HG03175 (cell line): ENCODE measurements at regions not wholly inside any gene's neighbourhood (a gene's known extent, or its start where the extent isn't known, plus 50 kb on each side); places are given as distances from the start of the nearest gene placed in this dataset.

Experiments
- ATAC-seq: cut with Tn5 transposase; IDR thresholded peaks from one replicate; pipeline ENCODE4 v1.9.1; 2021; ENCODE audit warnings: mild to moderate bottlenecking, moderate library complexity; ENCODE audit not compliant: unreplicated experiment

GRCh38 chr2:145854039-145854755 lies 1334.3 kb upstream of the ZEB2 start:
- ATAC-seq, result no peak

- no peak for ATAC-seq
These were observed 1331.8 kb upstream of the ZEB2 start for GRCh38 chr2:145851730-145852129.

- no peak for ATAC-seq
These were observed 1329.5 kb upstream of the ZEB2 start for GRCh38 chr2:145849466-145849865.

- ATAC-seq, result no peak
These were observed 1327.1 kb upstream of the ZEB2 start for GRCh38 chr2:145846982-145847381.

GRCh38 chr2:145845923-145846322 lies 1326.0 kb upstream of the ZEB2 start:
- no peak for ATAC-seq

- ATAC-seq, result no peak
These were observed 1325.4 kb upstream of the ZEB2 start for GRCh38 chr2:145845207-145845894.

GRCh38 chr2:145841973-145842372 lies 1322.1 kb upstream of the ZEB2 start:
- ATAC-seq, result no peak

- ATAC-seq, result no peak
These were observed 1317.1 kb upstream of the ZEB2 start for GRCh38 chr2:145836986-145837385.

GRCh38 chr2:145835665-145836064 lies 1315.7 kb upstream of the ZEB2 start:
- ATAC-seq, result no peak

- no peak for ATAC-seq
These were observed 1312.8 kb upstream of the ZEB2 start for GRCh38 chr2:145832681-145833080.

- ATAC-seq, result no peak
These were observed 1310.0 kb upstream of the ZEB2 start for GRCh38 chr2:145829931-145830330.

- no peak for ATAC-seq
These were observed 1307.3 kb upstream of the ZEB2 start for GRCh38 chr2:145827235-145827634.

GRCh38 chr2:145824384-145824783 lies 1304.5 kb upstream of the ZEB2 start:
- ATAC-seq, result no peak

- no peak for ATAC-seq
These were observed 1303.1 kb upstream of the ZEB2 start for GRCh38 chr2:145822892-145823534.

- no peak for ATAC-seq
These were observed 1300.7 kb upstream of the ZEB2 start for GRCh38 chr2:145820651-145821050.

- no peak for ATAC-seq
These were observed 1299.1 kb upstream of the ZEB2 start for GRCh38 chr2:145818890-145819504.

GRCh38 chr2:145815933-145816332 lies 1296.0 kb upstream of the ZEB2 start:
- no peak for ATAC-seq

- ATAC-seq, result no peak
These were observed 1293.6 kb upstream of the ZEB2 start for GRCh38 chr2:145813481-145813880.

GRCh38 chr2:145812165-145812554 lies 1292.2 kb upstream of the ZEB2 start:
- ATAC-seq, result no peak

- ATAC-seq, result no peak
These were observed 1291.6 kb upstream of the ZEB2 start for GRCh38 chr2:145811276-145812164.

- no peak for ATAC-seq
These were observed 1288.0 kb upstream of the ZEB2 start for GRCh38 chr2:145807968-145808367.
